Omental fat pad (tissue), 3 donors: ENCODE measurements at regions not wholly inside any gene's neighbourhood (a gene's known extent, or its start where the extent isn't known, plus 50 kb on each side); places are given as distances from the start of the nearest gene placed in this dataset.

ENCODE experiments used
- ATAC-seq: fragments of 150-250 bp; one replicate; pipeline ENCODE4 v1.9.1; 2016; ENCODE audit warnings: mild to moderate bottlenecking, moderate library complexity; ENCODE audit not compliant: low FRiP score
- DNase-seq: peaks from one replicate; pipeline ENCODE4 v3.0.0-alpha.2; 2019; ENCODE audit warnings: low spot score
- TF ChIP-seq, protein P1 (sequence below), 3 donors: fragments of 450-650 bp; IDR thresholded peaks; one replicate each; pipeline ENCODE4 v1.5.1; 2016 to 2017; ENCODE audit warnings: antibody characterized with exemption in 3 of 3, mild to moderate bottlenecking in 3 of 3, moderate library complexity in 2 of 3

DNA sequence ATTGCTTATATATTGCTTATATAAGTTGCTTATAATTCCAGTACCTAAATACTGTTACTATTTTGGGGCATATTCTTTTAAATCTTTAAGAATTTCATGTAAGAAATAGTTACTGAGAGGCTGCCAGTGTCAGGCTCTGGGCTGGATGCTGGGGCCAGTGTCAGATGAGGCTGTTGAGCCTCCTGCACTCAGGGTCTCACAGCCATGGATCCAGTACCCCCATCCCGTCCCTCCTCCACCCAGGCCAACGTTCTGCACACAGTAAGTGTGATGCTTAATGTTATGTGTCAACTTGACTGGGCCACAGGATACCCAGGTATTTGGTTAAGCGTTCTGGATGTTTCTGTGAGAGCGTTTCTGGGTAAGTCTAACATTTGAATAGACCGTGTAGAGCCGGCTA is 119.5 kb upstream of the PMEPA1 start:
- TF ChIP-seq, protein P1, sequence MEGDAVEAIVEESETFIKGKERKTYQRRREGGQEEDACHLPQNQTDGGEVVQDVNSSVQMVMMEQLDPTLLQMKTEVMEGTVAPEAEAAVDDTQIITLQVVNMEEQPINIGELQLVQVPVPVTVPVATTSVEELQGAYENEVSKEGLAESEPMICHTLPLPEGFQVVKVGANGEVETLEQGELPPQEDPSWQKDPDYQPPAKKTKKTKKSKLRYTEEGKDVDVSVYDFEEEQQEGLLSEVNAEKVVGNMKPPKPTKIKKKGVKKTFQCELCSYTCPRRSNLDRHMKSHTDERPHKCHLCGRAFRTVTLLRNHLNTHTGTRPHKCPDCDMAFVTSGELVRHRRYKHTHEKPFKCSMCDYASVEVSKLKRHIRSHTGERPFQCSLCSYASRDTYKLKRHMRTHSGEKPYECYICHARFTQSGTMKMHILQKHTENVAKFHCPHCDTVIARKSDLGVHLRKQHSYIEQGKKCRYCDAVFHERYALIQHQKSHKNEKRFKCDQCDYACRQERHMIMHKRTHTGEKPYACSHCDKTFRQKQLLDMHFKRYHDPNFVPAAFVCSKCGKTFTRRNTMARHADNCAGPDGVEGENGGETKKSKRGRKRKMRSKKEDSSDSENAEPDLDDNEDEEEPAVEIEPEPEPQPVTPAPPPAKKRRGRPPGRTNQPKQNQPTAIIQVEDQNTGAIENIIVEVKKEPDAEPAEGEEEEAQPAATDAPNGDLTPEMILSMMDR (IDR thresholded peaks at IDR 0.05): no peak
- DNase-seq (no peak), ATAC-seq (no peak)

DNA sequence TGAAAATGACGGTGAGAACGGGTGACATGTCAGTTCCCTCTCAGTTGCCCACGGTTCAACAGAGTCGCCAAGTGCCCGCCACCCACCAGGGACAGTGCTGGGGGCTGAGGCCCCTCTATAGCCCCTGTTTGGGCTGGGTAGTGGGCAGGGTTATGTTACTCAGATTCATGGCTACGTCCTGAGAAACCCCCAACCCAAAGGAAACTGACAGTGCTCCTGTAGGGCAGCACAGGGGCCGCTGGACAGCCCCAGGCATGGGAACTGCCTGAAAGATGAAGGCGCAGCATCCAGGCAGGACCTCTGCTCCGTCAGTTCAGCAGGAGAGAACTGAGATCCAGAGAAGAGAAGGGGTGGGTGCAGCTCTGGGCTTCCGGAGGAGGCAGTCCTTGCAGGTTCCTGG is 118.9 kb upstream of the PMEPA1 start:
- no peak for ATAC-seq
- TF ChIP-seq, protein P1 (IDR thresholded peaks at IDR 0.05): no peak
- DNase-seq: no peak

DNA sequence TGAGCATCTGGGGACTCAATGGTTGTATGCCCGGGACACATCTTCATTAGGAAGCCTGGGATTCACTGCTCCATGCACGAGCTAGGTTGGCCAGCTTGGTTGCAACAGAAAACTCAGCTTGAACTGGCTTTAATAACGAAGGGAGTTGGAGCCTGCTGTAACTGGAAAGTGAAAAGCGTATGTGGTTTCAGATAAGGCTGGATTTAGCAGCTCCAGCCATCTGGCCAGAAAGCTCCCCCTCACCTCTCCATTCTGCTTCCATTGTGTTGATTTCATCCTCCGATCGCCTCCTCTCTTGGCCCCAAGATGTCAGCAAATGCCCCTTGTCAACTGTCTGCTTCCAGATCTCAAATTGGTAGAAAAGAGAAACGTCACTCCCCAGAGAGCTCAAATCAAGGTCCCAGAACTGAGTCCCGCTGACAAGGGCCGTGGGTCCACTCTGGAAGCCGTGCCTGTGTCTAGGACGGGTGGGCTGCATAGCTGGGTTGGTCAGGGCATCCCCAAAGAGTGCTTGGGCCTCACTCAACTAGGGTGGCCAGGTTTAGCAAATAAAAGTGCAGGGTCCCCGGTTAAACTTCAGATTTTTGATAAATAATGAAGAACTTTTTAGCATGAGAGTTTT is 117.0 kb upstream of the PMEPA1 start:
- ATAC-seq (no peak), DNase-seq (no peak)
- TF ChIP-seq, protein P1 (IDR thresholded peaks at IDR 0.05): no peak

DNA sequence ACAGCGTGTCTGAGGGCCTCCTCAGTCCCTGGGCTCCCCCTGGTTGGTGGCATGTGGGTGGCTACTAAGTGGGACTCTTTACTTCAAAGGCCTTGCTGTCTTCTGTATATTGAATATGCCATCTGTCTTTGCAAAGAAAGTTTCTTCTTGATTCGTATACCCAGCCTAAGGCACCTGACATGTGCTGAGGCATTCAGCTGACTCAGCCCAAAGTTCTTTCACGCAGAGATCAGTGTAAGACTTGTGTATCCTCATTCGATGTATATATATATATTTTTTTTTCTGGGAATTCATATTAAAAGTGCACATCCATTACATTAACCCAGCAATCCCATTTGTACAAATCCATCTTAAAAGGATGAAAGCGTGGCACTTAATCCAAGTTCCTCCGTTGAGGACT is 115.1 kb upstream of the PMEPA1 start:
- no peak for ATAC-seq
- DNase-seq: no peak
- TF ChIP-seq, protein P1 (IDR thresholded peaks at IDR 0.05): no peak

DNA sequence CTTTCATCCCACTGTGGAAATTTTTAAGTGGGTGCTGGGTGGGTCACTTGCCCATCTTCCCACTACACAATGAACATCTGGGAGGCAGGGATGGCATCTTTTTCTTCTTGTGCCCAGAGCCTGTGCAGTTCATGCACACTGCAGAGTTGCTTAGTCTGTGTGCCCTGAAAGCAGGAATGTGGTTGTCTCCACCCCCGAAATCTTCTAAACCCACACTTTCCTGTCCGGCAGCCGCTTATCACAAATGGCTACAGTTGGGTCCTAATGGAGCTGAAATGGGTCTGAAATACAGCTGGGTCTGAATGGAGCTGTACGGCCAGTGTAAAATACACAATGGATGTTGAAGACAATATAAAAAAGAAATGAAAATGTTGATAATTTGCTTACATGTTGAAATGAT is 112.1 kb upstream of the PMEPA1 start:
- ATAC-seq: no peak
- DNase-seq: no peak
- TF ChIP-seq, protein P1 (IDR thresholded peaks at IDR 0.05): no peak

DNA sequence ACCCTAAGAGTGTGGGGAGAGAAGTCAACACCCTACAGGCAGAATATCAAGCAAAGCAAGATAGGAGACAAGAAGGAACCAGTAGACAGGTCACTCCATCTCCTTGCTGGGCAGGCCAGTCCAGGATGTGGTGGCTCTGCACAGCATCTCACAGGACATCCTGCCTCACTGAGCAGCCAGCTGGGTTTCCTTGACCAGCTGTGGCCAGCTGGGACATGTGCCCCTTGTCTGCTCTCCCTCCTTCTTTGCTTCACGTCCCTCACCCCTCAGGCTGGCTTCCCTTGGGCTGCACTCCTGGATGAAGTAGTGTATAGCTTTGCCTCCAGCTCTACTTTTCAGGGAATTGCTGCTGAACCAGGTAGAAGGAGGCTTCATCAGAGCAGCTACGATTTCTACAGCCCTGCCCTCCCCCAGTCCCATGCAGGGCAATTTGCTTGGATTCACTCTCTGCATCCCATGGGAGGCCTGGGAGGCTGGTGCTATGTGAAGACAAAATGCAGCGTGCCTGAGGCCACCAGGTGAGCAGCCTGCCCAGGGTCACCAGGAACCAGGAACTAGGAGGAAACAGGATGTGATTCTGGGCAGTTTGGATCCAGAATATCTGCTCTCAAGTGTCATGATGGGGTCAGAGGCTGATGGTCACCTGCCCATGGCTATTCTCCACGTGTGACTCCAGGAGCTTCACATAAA is 110.0 kb upstream of the PMEPA1 start:
- DNase-seq (no peak), ATAC-seq (no peak)
- TF ChIP-seq, protein P1 (IDR thresholded peaks at IDR 0.05): no peak

DNA sequence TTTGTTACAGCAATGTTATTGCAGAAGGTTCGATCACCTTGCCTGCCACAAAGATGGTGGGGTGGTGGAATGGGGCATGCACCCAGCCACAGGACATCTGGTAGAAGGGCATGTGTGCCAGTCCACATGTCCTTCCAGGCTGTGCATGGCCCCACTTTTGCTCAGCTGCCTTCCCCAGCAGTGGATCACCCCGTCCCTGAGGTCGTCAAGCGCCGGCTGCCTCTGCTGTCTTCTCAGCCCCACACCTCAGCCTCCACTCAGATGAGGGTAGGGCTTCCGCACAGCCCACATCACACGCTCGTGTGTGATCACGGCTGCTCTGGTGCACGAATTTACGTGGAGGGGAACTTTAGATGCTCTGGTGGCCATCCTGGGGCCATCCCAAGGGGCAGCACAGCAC is 109.5 kb upstream of the PMEPA1 start:
- DNase-seq (no peak), ATAC-seq (no peak)
- TF ChIP-seq, protein P1 (IDR thresholded peaks at IDR 0.05): no peak
